Esophagus squamous epithelium (tissue), 4 donors: ENCODE measurements at regions not wholly inside any gene's neighbourhood (a gene's known extent, or its start where the extent isn't known, plus 50 kb on each side); places are given as distances from the start of the nearest gene placed in this dataset.

Experiments used
- CTCF ChIP-seq, 6 experiments: fragments of 450-650 bp in 4 of 6; fragments of 200-600 bp in 2 of 6; sonication (generic) in 2 of 6; IDR thresholded peaks; one replicate each; pipeline ENCODE4 v1.5.1; 2016 to 2019; ENCODE audit warnings: antibody characterized with exemption in 6 of 6, mild to moderate bottlenecking in 4 of 6, moderate library complexity in 4 of 6
- POLR2A ChIP-seq, 4 donors: fragments of 450-650 bp; IDR thresholded peaks; one replicate each; pipeline ENCODE4 v1.6.1; 2017; ENCODE audit warnings: antibody characterized with exemption in 4 of 4, mild to moderate bottlenecking in 4 of 4, moderate library complexity in 3 of 4

GRCh38 chr5:121630402-121630801 lies 221.3 kb upstream of the FTMT start:
- TF ChIP-seq POLR2A (IDR thresholded peaks at IDR 0.05) (no peak), CTCF (IDR thresholded peaks at IDR 0.05) (peak in 1 of 6 experiments; percentile 9)
